Panc1 (cell line): ENCODE measurements at regions not wholly inside any gene's neighbourhood (a gene's known extent, or its start where the extent isn't known, plus 50 kb on each side); places are given as distances from the start of the nearest gene placed in this dataset.

ENCODE experiments used
- POLR2AphosphoS5 ChIP-seq: IDR thresholded peaks from 2 replicates; pipeline ENCODE4 v1.6.1; 2012; ENCODE audit warnings: mild to moderate bottlenecking, low read depth, low read length, moderate library complexity
- TF ChIP-seq, protein P1 (sequence below): fragments of 450-650 bp; IDR thresholded peaks from 2 replicates; pipeline ENCODE4 v1.5.1; 2017; ENCODE audit warnings: mild to moderate bottlenecking

DNA sequence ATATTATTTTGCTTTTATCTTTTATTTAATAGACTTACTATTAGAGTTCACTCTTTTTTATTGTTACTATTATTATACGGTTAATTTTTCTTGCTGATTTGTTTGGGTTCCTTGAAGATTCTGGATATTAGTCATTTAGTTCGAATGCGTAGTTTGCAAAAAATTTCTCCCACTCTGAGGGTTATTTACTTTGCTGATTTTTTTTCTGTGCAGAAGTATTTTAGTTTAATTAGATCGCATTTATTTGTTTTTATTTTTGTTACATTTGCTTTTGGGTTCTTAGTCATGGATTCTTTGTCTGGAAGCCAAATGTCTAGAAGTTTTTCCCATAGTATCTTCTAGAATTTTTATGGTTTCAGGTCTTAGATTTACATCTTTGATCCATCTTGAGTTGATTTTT, 585.2 kb downstream of the CPS1 start:
- TF ChIP-seq POLR2AphosphoS5, result no peak
- TF ChIP-seq, protein P1, sequence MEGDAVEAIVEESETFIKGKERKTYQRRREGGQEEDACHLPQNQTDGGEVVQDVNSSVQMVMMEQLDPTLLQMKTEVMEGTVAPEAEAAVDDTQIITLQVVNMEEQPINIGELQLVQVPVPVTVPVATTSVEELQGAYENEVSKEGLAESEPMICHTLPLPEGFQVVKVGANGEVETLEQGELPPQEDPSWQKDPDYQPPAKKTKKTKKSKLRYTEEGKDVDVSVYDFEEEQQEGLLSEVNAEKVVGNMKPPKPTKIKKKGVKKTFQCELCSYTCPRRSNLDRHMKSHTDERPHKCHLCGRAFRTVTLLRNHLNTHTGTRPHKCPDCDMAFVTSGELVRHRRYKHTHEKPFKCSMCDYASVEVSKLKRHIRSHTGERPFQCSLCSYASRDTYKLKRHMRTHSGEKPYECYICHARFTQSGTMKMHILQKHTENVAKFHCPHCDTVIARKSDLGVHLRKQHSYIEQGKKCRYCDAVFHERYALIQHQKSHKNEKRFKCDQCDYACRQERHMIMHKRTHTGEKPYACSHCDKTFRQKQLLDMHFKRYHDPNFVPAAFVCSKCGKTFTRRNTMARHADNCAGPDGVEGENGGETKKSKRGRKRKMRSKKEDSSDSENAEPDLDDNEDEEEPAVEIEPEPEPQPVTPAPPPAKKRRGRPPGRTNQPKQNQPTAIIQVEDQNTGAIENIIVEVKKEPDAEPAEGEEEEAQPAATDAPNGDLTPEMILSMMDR, result no peak
